H1 (cell line): ENCODE measurements at regions not wholly inside any gene's neighbourhood (a gene's known extent, or its start where the extent isn't known, plus 50 kb on each side); places are given as distances from the start of the nearest gene placed in this dataset.

ENCODE experiments used
- CTCF ChIA-PET: fragments of 300-600 bp; sonication (Branson Sonifier 250); formaldehyde crosslinking; loops from one replicate; lab custom pipeline; 2021; ENCODE audit not compliant: partially characterized antibody; lab: Charles Lee
- POLR2A ChIA-PET: fragments of 300-600 bp; sonication (Branson Sonifier 250); formaldehyde crosslinking; loops from one replicate; lab custom pipeline; 2021; ENCODE audit warnings: inconsistent platforms; ENCODE audit not compliant: partially characterized antibody; lab: Charles Lee
- DNase-seq, 2 experiments: peaks; one replicate each; pipeline versions ENCODE4 v3.0.0 to v3.0.0-alpha.2; 2010 to 2022; ENCODE audit warnings: low spot score in 2 of 2, low read depth in 1 of 2, mixed read lengths in 1 of 2
- FAIRE-seq: peaks from 2 replicates; lab custom pipeline; 2011; peaks lifted over from hg19 to GRCh38; lab: Jason Lieb, UNC
- H2AFZ ChIP-seq: 2 replicates; pipeline ENCODE4 v1.8.1; 2012; ENCODE audit warnings: low read length, inconsistent platforms
- H2AK5ac ChIP-seq: 2 replicates; pipeline ENCODE4 v1.6.1; 2013; ENCODE audit warnings: low read depth, low read length
- H2BK120ac ChIP-seq: replicated peaks from 2 replicates; pipeline ENCODE3; 2013; ENCODE audit warnings: low read depth, low read length, inconsistent platforms
- H2BK12ac ChIP-seq: 2 replicates; pipeline ENCODE4 v1.6.1; 2013; ENCODE audit warnings: low read depth, low read length
- H2BK15ac ChIP-seq: 2 replicates; pipeline ENCODE4 v1.6.1; 2013; ENCODE audit warnings: low read length
- H2BK20ac ChIP-seq: 2 replicates; pipeline ENCODE4 v1.6.1; 2013; ENCODE audit warnings: low read length
- H2BK5ac ChIP-seq: 2 replicates; pipeline ENCODE4 v1.6.1; 2013; ENCODE audit warnings: low read depth, low read length
- H3K14ac ChIP-seq: 2 replicates; pipeline ENCODE4 v1.6.1; 2013; ENCODE audit warnings: inconsistent platforms; ENCODE audit not compliant: insufficient read length
- H3K18ac ChIP-seq: 2 replicates; pipeline ENCODE4 v1.6.1; 2013; ENCODE audit warnings: low read length; ENCODE audit errors: extremely low read depth
- H3K23ac ChIP-seq: 2 replicates; pipeline ENCODE4 v1.6.1; 2013; ENCODE audit warnings: inconsistent platforms; ENCODE audit not compliant: insufficient read length
- H3K23me2 ChIP-seq: 2 replicates; pipeline ENCODE4 v1.6.1; 2013; ENCODE audit warnings: low read depth, low read length
- H3K27ac ChIP-seq: 2 replicates; pipeline ENCODE4 v1.6.1; 2011; ENCODE audit warnings: low read depth, low read length, inconsistent platforms
- H3K27me3 ChIP-seq, 4 experiments: replicated peaks in 1 of 4; 1 replicate in 1 of 4; 2 replicates in 3 of 4; pipeline versions ENCODE4 v1.6.1 to v1.8.1; 2011 to 2013; ENCODE audit warnings: low read length in 3 of 4, mild to moderate bottlenecking in 3 of 4, inconsistent platforms in 2 of 4, mixed read lengths in 2 of 4, moderate library complexity in 1 of 4; ENCODE audit not compliant: control insufficient read depth in 3 of 4, insufficient read depth in 3 of 4; ENCODE audit errors: extremely low read depth in 1 of 4
- H3K36me3 ChIP-seq, 4 experiments: 2 replicates each; pipeline versions ENCODE4 v1.6.1 to v1.8.1; 2011 to 2013; ENCODE audit warnings: mild to moderate bottlenecking in 4 of 4, low read length in 3 of 4, moderate library complexity in 2 of 4, control low read depth in 1 of 4, inconsistent platforms in 1 of 4; ENCODE audit not compliant: insufficient read depth in 4 of 4, control insufficient read depth in 2 of 4
- H3K4ac ChIP-seq: replicated peaks from 2 replicates; pipeline ENCODE3; 2013; ENCODE audit warnings: low read length, low read depth, mixed read lengths, inconsistent platforms; ENCODE audit not compliant: insufficient read length
- H3K4me1 ChIP-seq, 4 experiments: replicated peaks in 1 of 4; 1 replicate in 1 of 4; 2 replicates in 3 of 4; pipeline versions ENCODE4 v1.6.1 to v1.8.1; 2011 to 2013; ENCODE audit warnings: low read length in 3 of 4, inconsistent platforms in 2 of 4, mixed read lengths in 1 of 4; ENCODE audit not compliant: insufficient read depth in 4 of 4, control insufficient read depth in 3 of 4
- H3K4me2 ChIP-seq, 2 experiments: 2 replicates each; pipeline versions ENCODE4 v1.6.1 to v1.8.1; 2011 to 2013; ENCODE audit warnings: low read depth in 2 of 2, low read length in 2 of 2, control low read depth in 1 of 2, inconsistent platforms in 1 of 2, mild to moderate bottlenecking in 1 of 2; ENCODE audit not compliant: insufficient read depth in 1 of 2
- H3K4me3 ChIP-seq, 4 experiments: fragments of 200-600, 300-600 bp in 1 of 4; sonication (generic), shearing (Covaris generic), sonication (Bioruptor Twin) in 1 of 4; 2 replicates each; pipeline versions ENCODE4 v1.5.1 to v1.8.1; 2011 to 2016; ENCODE audit warnings: low read length in 4 of 4, low read depth in 3 of 4, control low read depth in 2 of 4, inconsistent platforms in 2 of 4, mild to moderate bottlenecking in 2 of 4, mixed read lengths in 1 of 4, moderate library complexity in 1 of 4; ENCODE audit not compliant: insufficient read depth in 2 of 4; ENCODE audit errors: extremely low read depth in 1 of 4
- H3K56ac ChIP-seq: replicated peaks from 2 replicates; pipeline ENCODE3; 2013; ENCODE audit warnings: low read depth, mild to moderate bottlenecking, mixed read lengths, low read length, inconsistent platforms; ENCODE audit not compliant: insufficient read length
- H3K79me1 ChIP-seq: 2 replicates; pipeline ENCODE4 v1.6.1; 2013; ENCODE audit warnings: low read depth, low read length, control low read depth
- H3K79me2 ChIP-seq, 2 experiments: 2 replicates each; pipeline versions ENCODE4 v1.6.1 to v1.8.1; 2012 to 2013; ENCODE audit warnings: low read length in 2 of 2, mild to moderate bottlenecking in 2 of 2, inconsistent platforms in 1 of 2; ENCODE audit not compliant: insufficient read depth in 2 of 2, control insufficient read depth in 1 of 2
- H3K9ac ChIP-seq, 4 experiments: replicated peaks in 1 of 4; 1 replicate in 1 of 4; 2 replicates in 3 of 4; pipeline versions ENCODE4 v1.6.1 to v1.8.1; 2011 to 2013; ENCODE audit warnings: low read depth in 3 of 4, low read length in 3 of 4, control low read depth in 2 of 4, mild to moderate bottlenecking in 2 of 4, moderate library complexity in 2 of 4, inconsistent platforms in 1 of 4; ENCODE audit errors: extremely low read depth in 1 of 4
- H3K9me3 ChIP-seq, 2 experiments: 2 replicates each; pipeline versions ENCODE4 v1.6.1 to v1.8.1; 2012 to 2013; ENCODE audit warnings: mild to moderate bottlenecking in 2 of 2, moderate library complexity in 2 of 2, control low read depth in 1 of 2, inconsistent platforms in 1 of 2, low read depth in 1 of 2, low read length in 1 of 2, mixed read lengths in 1 of 2; ENCODE audit not compliant: insufficient read depth in 2 of 2
- H4K20me1 ChIP-seq, 2 experiments: replicated peaks in 1 of 2; 2 replicates each; pipeline versions ENCODE3 to v1.8.1; 2011 to 2013; ENCODE audit warnings: inconsistent platforms in 2 of 2, low read length in 2 of 2, mild to moderate bottlenecking in 1 of 2; ENCODE audit not compliant: insufficient read depth in 2 of 2, control insufficient read depth in 1 of 2
- H4K5ac ChIP-seq: 2 replicates; pipeline ENCODE4 v1.6.1; 2013; ENCODE audit warnings: low read length, low read depth, mixed read lengths, inconsistent platforms; ENCODE audit not compliant: insufficient read length
- H4K8ac ChIP-seq: 2 replicates; pipeline ENCODE4 v1.8.0; 2013; ENCODE audit warnings: mild to moderate bottlenecking, moderate library complexity, low read length, inconsistent platforms; ENCODE audit not compliant: insufficient read depth; ENCODE audit errors: extremely low read depth
- H4K91ac ChIP-seq: replicated peaks from 2 replicates; pipeline ENCODE3; 2013; ENCODE audit warnings: low read length, mixed read lengths, inconsistent platforms; ENCODE audit not compliant: insufficient read length
- EZH2 ChIP-seq: fragments of 200-600 bp; sonication (generic); IDR thresholded peaks from 2 replicates; pipeline ENCODE4 v1.7.1; 2012; ENCODE audit warnings: low read depth, mild to moderate bottlenecking, moderate library complexity, low read length, inconsistent platforms; ENCODE audit not compliant: severe bottlenecking
- JUN ChIP-seq: IDR thresholded peaks from 2 replicates; pipeline ENCODE4 v1.6.1; 2011; ENCODE audit warnings: low read depth, mild to moderate bottlenecking, improper control_type of control experiment, low read length
- POLR2AphosphoS5 ChIP-seq: IDR thresholded peaks from 2 replicates; pipeline ENCODE4 v1.6.1; 2011; ENCODE audit warnings: low read depth, low read length
- RNF2 ChIP-seq: fragments of 200-900, 300-1000 bp; sonication (generic); IDR thresholded peaks from 2 replicates; pipeline ENCODE4 v1.7.1; 2016; ENCODE audit warnings: borderline replicate concordance, low read depth, mild to moderate bottlenecking, antibody characterized with exemption, low read length; ENCODE audit not compliant: poor library complexity, severe bottlenecking; ENCODE audit errors: missing control alignments
- SAP30 ChIP-seq: fragments of 300-600 bp; sonication (generic); IDR thresholded peaks from 2 replicates; pipeline ENCODE4 v1.7.1; 2012; ENCODE audit warnings: low read length, moderate library complexity, mild to moderate bottlenecking, inconsistent platforms; ENCODE audit not compliant: insufficient read depth, insufficient replicate concordance
- SIX5 ChIP-seq: IDR thresholded peaks from 2 replicates; pipeline ENCODE4 v1.6.1; 2011; ENCODE audit warnings: mild to moderate bottlenecking, low read depth, low read length
- SP4 ChIP-seq: IDR thresholded peaks from 2 replicates; pipeline ENCODE4 v1.6.1; 2012; ENCODE audit warnings: low read length, inconsistent platforms
- SRF ChIP-seq: IDR thresholded peaks from 2 replicates; pipeline ENCODE4 v1.6.1; 2011; ENCODE audit warnings: mild to moderate bottlenecking, low read depth, low read length, moderate library complexity
- TAF1 ChIP-seq: IDR thresholded peaks from 2 replicates; pipeline ENCODE4 v1.6.1; 2011; ENCODE audit warnings: mild to moderate bottlenecking, low read depth, low read length
- TEAD4 ChIP-seq: IDR thresholded peaks from 2 replicates; pipeline ENCODE4 v1.6.1; 2012; ENCODE audit warnings: low read depth, low read length, inconsistent platforms, mixed read lengths
- YY1 ChIP-seq: IDR thresholded peaks from 2 replicates; pipeline ENCODE4 v1.6.1; 2011; ENCODE audit warnings: low read depth, mild to moderate bottlenecking, low read length
- ZNF274 ChIP-seq: IDR thresholded peaks from 2 replicates; pipeline ENCODE4 v1.7.0; 2012; ENCODE audit warnings: low read length, borderline replicate concordance; ENCODE audit errors: extremely low read depth
- WGBS, 2 experiments: shearing (Covaris generic) in 1 of 2; methylation state at CpG; one replicate each; pipeline versions ENCODE4 v1.1.6 to v1.1.7; 2013 to 2015; ENCODE audit warnings: low lambda C conversion rate in 2 of 2, mixed read lengths in 2 of 2, inconsistent platforms in 1 of 2, low coverage in 1 of 2, missing lambda C conversion rate in 1 of 2; ENCODE audit not compliant: insufficient replicate concordance in 2 of 2, insufficient coverage in 1 of 2, insufficient read length in 1 of 2; ENCODE audit errors: extremely low coverage in 1 of 2, missing lambda C conversion rate in 1 of 2; 5-methylcytosine and 5-hydroxymethylcytosine counted together
- TF ChIP-seq, protein P1 (sequence below): IDR thresholded peaks from 2 replicates; pipeline ENCODE4 v1.6.1; 2012; ENCODE audit warnings: low read length, inconsistent platforms

DNA sequence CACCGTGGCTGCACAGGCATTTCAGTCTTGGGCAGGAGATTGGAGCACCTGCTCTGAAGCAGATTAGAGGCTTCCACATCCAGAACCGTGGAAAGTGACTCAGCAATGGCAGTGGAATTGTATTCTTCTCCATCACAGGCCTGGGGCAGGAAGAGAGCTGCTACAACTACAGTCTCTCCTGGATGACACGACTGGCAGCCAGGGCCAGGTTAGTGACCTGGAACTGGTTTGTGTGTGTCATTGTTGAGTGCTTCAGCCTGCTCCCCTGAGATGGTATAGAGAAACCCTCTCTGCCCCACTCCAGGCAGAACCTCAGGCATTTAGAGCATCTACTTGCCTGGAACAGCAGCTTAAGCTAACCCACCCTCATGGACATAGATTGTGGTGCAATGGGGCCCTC, 596.5 kb upstream of the INTU start:
- no peak overlapping the region; the same call in 1 of the 2 replicates for H2AFZ ChIP-seq
- no peak overlapping the region for H3K18ac ChIP-seq
- no peak overlapping the region for H4K8ac ChIP-seq
- H3K27ac ChIP-seq: no peak overlapping the region
- H3K4ac ChIP-seq: no peak overlapping the region
- DNase-seq: no peak
- no peak overlapping the region for H3K56ac ChIP-seq
- no peak overlapping the region for H3K23ac ChIP-seq
- WGBS, 2 experiments: 63% methylated on average over 3 of the region's 3 CpGs; no CpG with 5 or more reads in 1 of the 2 experiments
- no peak overlapping the region for H2BK5ac ChIP-seq
- no peaks in the 10 kb centered on the region for H3K79me1 ChIP-seq
- no peak overlapping the region for H2AK5ac ChIP-seq
- H2BK12ac ChIP-seq: no peak overlapping the region
- no peaks in the 10 kb centered on the region for H3K36me3 ChIP-seq
- H2BK15ac ChIP-seq: no peak overlapping the region
- no peaks in the 10 kb centered on the region for H3K27me3 ChIP-seq
- no peaks in the 10 kb centered on the region for H3K79me2 ChIP-seq
- peaks cover 7 to 11% of the 10 kb centered on the region in 2 experiments; a peak in 1 of 4 replicates for H3K9me3 ChIP-seq
- POLR2A ChIA-PET: no interaction called here
- CTCF ChIA-PET: interaction anchor here (0.7 to 1.3 kb wide), 2 partner anchors 10 to 583 kb away, joined by 3 read pairs; no protein-coding TSS in a partner anchor
- H3K9ac ChIP-seq: no peak overlapping the region
- H4K91ac ChIP-seq: no peak overlapping the region
- no peak overlapping the region for H3K4me2 ChIP-seq
- no peak overlapping the region for H3K4me3 ChIP-seq
- H3K4me1 ChIP-seq: no peaks in the 10 kb centered on the region
- no peak for FAIRE-seq
- no peak overlapping the region for H3K14ac ChIP-seq
- no peaks in the 10 kb centered on the region for H4K20me1 ChIP-seq
- H3K23me2 ChIP-seq: no peaks in the 10 kb centered on the region
- H2BK20ac ChIP-seq: no peak overlapping the region
- no peak overlapping the region for H4K5ac ChIP-seq
- no peak overlapping the region for H2BK120ac ChIP-seq
- TF ChIP-seq EZH2: no peak
- no peak for TF ChIP-seq YY1
- TF ChIP-seq JUN: no peak
- no peak for TF ChIP-seq SIX5
- no peak for TF ChIP-seq TAF1
- no peak for TF ChIP-seq RNF2
- TF ChIP-seq SAP30: no peak
- TF ChIP-seq ZNF274: no peak
- TF ChIP-seq, protein P1, sequence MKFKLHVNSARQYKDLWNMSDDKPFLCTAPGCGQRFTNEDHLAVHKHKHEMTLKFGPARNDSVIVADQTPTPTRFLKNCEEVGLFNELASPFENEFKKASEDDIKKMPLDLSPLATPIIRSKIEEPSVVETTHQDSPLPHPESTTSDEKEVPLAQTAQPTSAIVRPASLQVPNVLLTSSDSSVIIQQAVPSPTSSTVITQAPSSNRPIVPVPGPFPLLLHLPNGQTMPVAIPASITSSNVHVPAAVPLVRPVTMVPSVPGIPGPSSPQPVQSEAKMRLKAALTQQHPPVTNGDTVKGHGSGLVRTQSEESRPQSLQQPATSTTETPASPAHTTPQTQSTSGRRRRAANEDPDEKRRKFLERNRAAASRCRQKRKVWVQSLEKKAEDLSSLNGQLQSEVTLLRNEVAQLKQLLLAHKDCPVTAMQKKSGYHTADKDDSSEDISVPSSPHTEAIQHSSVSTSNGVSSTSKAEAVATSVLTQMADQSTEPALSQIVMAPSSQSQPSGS: no peak
- TF ChIP-seq SRF: no peak
- no peak for TF ChIP-seq SP4
- no peak for TF ChIP-seq TEAD4
- TF ChIP-seq POLR2AphosphoS5: no peak
